GM19467 (cell line): ENCODE measurements at regions not wholly inside any gene's neighbourhood (a gene's known extent, or its start where the extent isn't known, plus 50 kb on each side); places are given as distances from the start of the nearest gene placed in this dataset.

Source experiments
- ATAC-seq: cut with Tn5 transposase; IDR thresholded peaks from one replicate; pipeline ENCODE4 v1.9.1; 2021; ENCODE audit warnings: mild to moderate bottlenecking, moderate library complexity; ENCODE audit not compliant: unreplicated experiment

DNA sequence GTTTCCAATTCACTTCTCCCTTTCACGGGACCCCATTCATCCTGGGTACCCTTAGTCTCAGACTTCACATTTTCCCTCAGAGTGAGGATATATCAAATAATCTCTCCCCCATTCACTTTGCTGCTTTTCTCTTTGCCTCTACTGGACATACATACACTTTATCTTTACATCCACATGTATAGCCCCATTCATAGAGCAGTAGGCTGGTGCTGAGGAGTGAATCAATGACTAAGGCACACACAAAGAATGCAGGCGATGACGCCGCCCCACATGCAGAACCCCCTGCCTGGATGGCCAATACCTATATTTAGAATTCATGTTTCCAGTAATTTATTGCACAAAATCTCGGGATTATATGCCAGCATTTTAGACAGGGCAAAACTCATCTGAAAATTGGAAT lies 554.3 kb upstream of the TENM3 start:
- ATAC-seq: no peak

DNA sequence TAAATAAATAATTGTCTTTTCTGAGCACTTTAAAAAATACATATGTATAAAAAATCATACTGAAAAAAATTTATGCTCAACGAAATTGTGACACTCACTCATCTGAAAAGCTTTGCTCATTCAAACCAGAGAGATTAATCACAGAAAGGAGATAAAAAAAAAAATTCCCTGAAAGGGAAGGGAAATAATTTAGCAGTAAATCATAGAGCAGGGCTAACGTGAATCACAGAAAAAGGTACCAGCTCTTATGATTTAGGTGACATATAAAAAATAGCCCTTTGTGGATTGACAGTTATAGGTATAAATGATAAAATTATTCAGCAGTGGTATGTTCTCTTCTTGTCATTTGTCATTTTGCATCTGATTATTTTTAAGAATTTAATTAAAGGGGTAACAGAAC lies 552.7 kb upstream of the TENM3 start:
- no peak for ATAC-seq

DNA sequence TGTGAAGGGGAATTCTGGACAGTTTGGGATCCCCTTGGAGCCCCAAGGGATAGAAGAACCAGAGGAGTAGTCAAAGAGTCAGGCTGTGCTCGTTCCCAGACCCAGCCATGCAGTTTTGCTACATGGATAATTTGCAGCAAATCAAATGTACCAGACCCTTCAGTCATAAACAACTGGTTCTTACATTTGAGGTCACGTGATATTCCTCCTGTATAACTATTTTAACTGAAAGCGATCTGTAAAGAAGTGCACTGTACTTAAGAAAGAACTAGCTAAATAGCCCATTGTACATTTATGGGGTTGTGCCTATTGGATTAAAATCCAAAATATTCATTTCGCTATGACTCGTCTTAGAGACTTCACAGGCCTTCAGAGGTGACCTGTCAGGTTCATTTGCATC lies 550.2 kb upstream of the TENM3 start:
- no peak for ATAC-seq

DNA sequence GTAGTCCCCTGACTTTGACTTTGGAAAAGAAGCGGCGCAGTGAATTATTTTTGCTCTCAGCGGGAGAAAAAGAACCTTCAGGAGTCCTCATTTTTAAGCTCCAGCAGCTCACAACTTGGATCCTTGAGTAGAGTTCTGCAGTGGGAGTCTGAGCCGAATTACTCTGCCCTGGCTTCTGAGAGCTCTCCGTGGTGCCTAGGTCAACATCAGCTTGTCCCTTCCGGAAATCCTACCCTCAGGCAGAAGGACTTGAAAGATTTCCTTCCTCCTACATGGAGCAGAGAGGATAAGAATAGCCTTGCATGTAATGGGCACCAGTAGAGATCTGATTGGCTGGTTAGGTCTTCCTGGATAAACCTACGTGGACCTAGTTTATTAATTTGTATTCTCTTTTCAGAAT lies 549.7 kb upstream of the TENM3 start:
- no peak for ATAC-seq

DNA sequence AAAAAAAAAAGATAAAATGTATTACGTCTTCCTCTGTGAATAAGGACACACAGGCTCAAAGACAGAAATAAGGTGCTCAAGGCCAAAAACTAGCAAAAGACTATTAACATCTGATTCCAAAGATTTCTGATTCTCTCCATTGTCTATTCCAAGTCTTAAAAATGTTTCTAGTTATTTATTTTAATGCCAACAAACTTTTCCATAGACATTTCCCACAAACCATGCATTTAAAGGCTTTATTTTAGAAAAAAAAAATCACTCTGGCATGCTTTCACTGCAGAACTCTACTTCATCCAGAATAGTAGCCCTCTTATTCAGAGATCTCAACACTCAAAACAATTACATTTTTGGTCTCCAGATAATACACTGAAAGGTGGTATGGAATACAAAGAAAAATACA lies 545.0 kb upstream of the TENM3 start:
- no peak for ATAC-seq

DNA sequence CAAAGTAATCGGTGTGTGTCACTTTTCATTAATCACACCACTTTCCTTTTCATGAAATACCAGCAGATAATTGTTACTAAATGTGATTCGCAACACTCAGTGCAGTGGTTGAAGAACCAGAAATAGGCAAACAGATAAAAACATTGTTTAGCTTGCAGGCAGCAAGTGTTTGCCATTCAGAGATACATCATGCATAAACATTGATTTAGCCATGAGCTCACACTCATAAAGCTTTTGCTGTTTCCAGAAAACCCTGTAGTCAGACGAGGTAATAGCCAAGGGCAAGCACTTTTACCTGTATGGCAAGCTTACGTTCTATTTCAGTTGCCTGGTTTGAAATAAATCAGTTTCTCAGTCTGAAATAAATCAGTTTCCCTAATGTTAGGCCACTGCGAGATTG lies 542.0 kb upstream of the TENM3 start:
- ATAC-seq: no peak

DNA sequence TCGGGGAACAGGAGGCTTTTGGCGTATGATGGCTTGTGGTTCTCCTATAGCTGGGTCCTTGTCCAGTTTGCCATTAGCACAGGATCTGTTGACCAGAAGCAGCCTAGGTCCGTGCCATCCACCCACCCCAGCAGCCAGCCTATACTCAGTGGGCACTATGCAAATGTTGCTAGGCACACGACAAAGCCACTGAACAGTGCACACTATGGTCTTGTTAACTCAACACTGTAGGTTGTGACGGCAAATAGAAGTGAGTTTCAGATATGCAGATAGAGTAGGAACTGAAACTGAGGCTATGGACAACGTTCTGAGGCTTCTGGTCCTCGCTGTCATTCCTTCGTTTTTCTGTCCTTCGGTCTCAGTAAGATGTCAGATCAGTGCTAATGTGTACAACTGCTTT lies 541.3 kb upstream of the TENM3 start:
- ATAC-seq: no peak

DNA sequence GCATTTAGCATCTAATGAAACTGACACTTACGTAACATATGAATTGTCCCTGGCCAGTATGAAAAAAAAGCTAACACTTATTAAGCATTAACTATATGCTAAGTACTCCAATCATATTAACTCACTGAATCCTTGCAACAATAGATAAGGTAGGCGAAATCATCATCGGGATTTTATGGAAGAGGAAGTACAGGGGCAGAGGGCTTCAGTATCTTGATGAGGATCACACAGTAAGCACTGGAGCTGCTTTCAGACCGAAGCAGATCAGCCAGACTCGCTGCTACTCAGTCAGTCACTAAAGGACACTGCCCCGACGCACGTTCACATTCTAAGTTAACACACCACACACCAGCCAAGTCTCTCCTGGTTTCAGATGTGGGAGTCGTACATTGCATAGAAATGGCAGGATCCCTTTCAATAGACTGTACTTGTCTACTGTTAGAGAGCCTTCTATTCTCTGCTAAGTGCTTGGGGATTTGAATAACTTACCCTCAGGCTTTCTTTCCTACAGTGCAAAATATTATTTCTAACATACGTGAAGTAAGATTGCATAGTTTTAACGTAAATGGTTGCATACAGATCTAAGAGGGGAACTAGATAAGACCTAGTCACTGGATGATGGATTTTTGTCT lies 540.2 kb upstream of the TENM3 start:
- ATAC-seq: no peak

DNA sequence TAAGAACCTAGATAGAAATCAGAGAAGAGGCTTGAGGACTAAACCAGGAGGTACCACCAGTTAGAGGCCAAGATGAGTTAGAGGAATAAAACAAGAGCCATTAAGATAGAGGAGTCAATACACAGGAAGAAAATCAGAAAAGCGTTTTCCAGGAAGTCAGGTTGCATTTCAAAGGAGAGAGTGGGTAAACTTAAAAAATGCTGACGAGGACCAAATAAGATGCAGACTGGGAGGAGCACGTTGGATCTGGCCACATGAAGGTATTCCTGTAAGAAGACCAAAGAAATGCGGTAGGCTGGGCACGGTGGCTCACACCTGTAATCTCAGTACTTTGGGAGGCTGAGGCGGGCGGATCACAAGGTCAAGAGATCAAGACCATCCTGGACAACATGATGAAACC lies 533.1 kb upstream of the TENM3 start:
- no peak for ATAC-seq

DNA sequence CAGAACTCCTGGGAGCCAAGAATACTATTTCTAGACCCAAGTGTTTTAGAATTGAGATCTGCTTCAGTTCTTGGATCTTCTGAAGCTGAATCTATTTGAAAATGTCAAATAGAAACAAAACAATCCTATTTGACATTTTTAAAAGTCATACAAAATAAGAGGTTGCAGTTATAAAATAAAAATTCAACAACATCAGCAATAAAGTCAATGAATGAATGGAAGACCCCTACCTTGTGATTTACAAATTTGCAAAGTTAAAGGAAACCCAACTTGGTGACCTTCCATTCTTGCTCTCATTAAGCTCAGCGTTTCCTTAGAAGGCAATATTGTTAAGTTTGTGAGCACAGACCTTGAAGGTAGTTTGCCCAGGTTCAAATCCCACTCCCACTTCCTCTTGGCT lies 531.8 kb upstream of the TENM3 start:
- ATAC-seq: no peak

DNA sequence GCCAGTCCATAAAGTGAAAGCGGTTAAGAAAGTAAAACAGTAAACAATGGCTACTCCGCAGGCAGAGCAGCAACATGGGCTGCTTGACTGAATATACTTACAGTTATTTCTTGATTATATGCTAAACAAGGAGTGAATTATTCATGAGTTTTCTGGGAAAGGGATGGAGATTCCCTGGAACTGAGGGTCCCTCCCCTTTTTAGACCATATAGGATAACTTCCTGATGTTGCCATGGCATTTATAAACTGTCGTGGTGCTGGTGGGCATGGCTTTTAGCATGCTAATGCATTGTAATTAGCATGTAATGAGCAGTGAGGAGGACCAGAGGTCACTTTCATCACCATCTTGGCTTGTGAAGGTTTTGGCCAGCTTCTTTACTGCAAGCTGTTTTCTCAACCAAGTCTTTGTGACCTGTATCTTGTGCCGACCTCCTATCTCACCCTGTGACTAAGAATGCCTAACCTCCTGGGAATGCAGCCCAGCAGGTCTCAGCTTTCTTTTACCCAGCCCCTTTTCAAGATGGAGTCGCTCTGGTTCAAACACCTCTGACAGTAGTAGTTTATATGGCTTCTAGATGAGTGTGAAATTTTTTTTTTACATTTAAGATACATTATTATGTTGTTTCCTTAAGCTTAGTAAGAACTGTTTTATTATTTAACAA lies 514.8 kb upstream of the TENM3 start:
- ATAC-seq: no peak

DNA sequence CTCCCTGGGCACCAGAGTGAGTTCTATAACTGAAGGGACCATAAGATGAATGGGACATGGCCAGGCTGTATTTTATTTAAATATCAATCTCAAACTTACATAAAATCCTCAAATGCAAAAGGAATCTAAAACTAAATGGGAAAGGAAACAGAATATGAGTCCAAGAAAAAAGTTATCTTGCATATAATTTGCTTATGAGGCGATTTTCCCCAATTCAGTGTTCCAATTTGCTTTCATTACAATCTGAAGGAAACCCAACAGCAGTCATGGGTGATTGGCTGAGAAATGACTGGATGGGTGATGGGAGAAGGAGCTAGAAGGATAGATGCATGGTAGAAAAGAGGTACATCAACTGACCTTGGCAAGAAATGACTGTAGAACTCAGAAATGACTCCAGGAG lies 511.3 kb upstream of the TENM3 start:
- no peak for ATAC-seq

DNA sequence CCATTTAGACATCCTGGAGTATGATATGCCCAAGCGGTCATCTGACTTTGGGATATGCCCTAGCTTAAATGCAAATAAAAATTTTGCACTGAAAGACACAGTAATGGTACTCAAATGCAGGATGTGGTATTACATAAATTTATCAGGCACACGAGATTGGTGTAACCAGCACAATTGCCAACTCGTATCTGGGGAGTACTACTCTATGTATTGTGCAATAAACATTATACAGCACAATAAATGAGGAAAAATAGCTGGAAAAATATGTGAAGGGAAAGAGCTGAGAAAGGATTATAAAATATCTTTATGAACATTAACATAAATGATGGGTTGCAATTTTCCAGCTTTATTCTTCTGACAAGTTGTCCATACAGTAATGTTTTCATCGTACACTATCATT lies 505.5 kb upstream of the TENM3 start:
- ATAC-seq: no peak

DNA sequence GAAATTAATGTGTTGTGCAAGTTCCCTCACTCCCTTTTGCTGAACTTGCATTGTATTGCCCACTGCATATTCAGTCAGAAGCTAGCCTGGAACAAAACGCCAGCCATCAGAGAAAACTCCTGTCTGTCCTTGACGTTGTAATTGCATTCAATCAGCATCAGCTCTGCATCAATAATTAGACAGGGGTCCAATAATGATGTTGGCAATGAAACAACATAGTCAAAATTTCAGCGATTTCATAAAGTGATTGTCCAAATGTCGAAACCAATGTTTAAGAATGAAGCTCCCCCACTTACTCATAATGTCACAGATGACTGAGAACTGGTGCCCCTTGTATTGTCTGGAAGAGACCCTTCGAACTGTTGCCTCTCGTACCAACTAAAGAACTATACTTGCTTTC lies 504.2 kb upstream of the TENM3 start:
- no peak for ATAC-seq

DNA sequence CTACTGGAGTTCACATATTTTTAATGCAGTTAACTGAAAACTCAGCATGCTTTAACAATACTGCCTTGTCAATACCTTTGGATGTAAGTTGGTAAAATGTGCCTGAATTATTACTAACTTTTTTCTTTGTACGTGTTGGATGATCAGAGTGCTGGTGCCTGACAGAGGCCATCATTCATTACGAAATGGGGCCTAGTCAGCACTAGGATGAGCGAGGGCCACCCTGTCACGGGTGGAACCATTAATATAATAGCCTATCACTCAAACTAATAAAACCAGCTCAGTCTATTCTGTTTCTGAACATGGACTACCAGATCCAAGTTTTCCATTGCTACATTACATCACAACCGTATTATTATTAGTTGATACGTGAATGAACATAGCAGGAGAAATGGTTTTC lies 501.7 kb upstream of the TENM3 start:
- no peak for ATAC-seq

DNA sequence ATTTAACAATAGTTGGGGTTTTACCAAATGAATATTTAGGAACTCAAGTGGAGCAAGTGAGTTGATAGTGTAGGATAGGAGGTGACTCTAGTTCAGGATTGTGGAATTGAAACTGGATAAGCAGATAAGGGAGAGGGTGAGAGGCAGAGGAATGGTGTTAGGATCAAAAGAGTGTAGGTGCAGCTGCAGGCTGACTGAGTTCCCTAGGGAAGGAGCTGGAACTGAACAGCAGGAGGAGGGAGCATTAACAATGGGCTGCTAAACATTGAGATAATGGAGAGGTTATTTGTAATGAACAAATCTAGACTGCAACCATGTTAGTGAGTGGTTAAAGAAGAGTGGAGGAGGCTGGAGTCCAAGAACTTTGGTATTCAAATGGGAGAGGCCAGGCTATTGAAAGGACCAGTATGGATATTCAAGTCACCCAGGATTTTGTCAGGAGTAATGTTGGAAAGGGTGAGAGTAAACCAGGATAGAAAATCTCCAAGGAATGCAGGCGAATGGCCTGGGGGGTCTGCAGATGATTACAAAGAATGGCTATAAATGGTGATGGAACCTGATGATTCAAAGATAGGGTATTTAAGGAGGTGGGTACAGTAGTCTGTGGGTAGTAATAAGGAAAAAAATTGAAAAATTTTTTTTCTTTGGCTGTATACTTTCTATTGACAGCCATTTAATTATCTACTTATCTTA lies 497.1 kb upstream of the TENM3 start:
- ATAC-seq: no peak

DNA sequence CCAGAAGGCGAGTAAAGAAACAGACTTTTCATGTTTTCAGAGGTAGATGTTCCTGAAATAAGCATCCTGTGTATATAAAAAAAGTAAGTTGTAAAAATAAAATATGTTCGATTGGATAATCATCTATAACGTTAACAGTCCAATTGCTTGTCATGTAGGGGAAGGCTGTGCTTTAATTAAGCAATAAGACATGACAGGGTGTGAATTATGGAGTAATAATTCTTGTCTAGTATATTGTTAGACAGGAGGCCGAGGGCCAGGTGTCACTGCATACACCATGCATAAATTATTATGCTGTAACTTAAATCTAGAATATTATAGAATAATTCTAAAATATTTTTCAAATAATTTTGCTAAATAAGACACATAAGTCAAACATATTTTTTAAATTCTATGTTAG lies 494.6 kb upstream of the TENM3 start:
- ATAC-seq: no peak

DNA sequence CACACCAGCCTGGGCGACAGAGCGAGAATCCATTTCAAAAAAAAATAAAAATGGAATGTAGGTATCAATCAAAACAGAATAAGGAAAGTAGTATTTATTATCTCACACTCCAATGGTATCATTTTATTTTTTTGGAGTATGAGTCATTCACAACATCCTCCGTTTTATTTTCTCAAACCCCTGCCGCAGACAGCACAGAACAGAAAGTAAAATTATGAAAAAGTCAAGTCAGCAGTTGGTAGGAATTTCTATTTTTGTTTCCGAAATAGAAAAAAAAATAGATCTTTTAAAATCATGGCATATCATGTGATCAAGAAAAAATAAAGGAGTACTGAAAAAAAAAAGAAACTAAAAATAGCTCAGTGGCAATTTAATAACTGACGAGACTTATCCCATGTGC lies 490.7 kb upstream of the TENM3 start:
- no peak for ATAC-seq

DNA sequence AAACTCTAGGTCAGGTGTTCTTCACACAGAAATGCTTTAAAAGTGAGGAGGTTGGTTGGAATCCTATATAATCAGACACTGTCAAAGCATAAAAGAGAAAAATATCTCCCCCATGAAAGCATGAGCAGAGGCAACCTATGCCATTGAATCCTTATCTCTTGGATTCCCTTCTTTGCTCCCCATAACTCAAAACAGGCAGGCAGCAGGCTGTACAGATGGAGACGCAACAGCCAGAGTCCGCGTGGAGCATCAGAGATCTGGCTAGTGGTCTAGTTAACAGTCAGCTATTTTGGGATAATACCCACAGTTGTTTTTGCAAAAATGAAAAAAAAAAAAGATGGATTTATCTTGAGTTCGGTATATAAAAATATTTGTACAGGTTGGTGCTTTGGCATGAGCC lies 490.0 kb upstream of the TENM3 start:
- ATAC-seq: no peak

DNA sequence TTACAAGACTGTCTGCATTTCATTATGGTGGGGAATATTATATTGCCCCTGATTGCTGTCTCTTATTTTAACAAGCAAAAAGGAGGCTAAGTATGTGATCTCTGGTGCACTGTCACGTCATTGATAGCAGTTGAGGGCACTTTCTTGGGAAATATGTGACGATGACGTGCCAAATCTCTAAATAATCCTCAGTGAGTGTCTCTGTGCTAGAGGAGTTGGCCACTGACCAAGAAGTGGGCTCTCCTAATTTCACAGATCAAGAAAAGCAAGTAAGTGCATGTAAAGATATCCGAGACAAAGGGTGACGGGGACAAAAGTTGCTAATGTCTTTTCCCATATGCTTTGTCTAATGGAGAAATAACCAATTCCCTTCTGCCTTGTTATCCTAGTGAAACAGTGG lies 487.4 kb upstream of the TENM3 start:
- ATAC-seq: no peak

DNA sequence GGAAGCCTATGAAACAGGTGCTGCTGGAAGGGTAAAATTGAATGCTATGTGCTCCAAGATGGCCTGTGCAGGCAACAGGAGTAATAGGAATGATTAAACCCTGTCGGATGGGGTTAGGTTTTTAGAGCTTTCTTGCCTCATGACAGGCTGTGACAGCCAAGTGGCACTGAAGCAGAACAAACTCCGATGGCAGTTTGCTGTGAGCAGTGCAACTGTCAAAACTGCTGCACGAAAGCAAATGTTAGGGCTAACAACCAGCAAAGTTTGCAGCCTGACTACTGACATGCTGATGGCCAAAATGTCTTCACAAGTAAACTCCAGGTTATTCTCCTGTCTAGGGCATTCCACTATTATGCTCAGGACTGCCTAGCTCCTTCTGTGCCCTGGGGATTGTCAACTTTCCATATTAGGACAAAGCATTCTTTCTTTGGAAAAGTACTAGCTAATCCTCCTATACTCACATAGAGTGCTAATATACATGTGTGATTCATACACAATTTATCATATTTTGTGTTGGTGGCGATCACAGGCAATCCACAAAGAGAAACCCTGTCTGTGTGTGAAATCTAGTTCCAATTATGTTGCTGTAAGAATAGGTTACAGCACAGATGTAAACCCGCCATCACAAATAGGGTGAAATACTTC lies 486.6 kb upstream of the TENM3 start:
- ATAC-seq: no peak

DNA sequence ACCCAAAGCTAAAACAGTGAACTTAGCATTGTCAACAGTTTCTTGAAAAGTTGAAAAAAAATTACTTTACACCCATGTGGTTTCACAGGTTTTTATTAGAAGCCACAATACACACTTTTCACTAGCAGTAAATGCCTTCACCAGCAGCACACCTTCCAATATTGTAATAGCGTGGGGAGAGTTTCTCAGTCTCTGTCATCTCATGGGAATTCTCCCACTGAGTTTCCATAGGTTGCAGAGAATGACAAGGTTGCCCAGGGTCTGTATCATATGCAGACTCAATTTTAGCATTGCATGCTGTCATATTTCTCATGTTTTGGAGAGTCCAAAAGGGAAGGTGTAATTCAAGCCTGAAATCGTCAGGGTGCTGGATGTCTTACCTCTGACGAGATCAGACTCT lies 486.1 kb upstream of the TENM3 start:
- no peak for ATAC-seq
